Neural crest cell (in vitro differentiated cells): ENCODE measurements at regions not wholly inside any gene's neighbourhood (a gene's known extent, or its start where the extent isn't known, plus 50 kb on each side); places are given as distances from the start of the nearest gene placed in this dataset.

Experiments used
- DNase-seq: peaks from one replicate; pipeline ENCODE4 v3.0.0; 2021; ENCODE audit warnings: low read depth, mixed read lengths, low spot score
- H3K27ac Mint-ChIP-seq: one replicate; pipeline ENCODE4 v1.8.0; 2021; ENCODE audit warnings: mild to moderate bottlenecking, mixed read lengths; ENCODE audit not compliant: unreplicated experiment
- H3K27me3 Mint-ChIP-seq: 2 replicates; pipeline ENCODE4 v1.8.0; 2021; ENCODE audit warnings: low read depth, mild to moderate bottlenecking, mixed read lengths
- H3K36me3 Mint-ChIP-seq: 2 replicates; pipeline ENCODE4 v1.8.0; 2021; ENCODE audit warnings: low read depth, mild to moderate bottlenecking, mixed read lengths
- H3K4me1 Mint-ChIP-seq: 2 replicates; pipeline ENCODE4 v1.8.0; 2021; ENCODE audit warnings: mixed read lengths
- H3K4me3 Mint-ChIP-seq: one replicate; pipeline ENCODE4 v1.8.0; 2021; ENCODE audit warnings: mild to moderate bottlenecking, mixed read lengths
- H3K9me3 Mint-ChIP-seq: 2 replicates; pipeline ENCODE4 v1.8.0; 2021; ENCODE audit warnings: mixed read lengths
- TF ChIP-seq, protein P1 (sequence below): fragments of 200-600 bp; sonication (generic); conservative IDR thresholded peaks from 2 replicates; pipeline ENCODE4 v1.5.0; 2021; ENCODE audit warnings: antibody characterized with exemption, mild to moderate bottlenecking

DNA sequence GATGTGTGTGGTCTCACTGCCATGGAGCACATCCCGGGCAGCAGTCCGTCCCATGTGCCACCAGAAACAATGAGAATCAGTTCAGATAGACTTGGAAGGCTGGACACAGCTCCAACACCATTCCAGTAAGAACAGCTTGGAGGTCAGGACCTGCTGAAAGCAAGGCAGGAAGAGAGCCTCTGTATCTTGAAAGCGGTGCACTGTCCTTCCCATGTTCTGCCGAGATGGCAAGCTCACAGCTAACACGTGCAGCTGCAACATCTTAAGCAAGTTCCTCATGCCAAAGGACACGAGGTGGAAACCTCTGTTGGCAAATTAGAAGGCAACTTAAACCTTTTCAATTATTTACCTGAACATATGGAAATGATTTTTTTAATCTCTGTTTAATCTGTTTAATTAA, 175.4 kb downstream of the DLEU7 start:
- Mint-ChIP-seq H3K4me3 (no peak overlapping the region), H3K9me3 (peaks cover 3% of the 10 kb centered on the region), H3K27me3 (no peaks in the 10 kb centered on the region), H3K27ac (no peak overlapping the region), H3K36me3 (no peaks in the 10 kb centered on the region), H3K4me1 (peaks cover 25% of the 10 kb centered on the region)
- no peak for DNase-seq
- TF ChIP-seq, protein P1, sequence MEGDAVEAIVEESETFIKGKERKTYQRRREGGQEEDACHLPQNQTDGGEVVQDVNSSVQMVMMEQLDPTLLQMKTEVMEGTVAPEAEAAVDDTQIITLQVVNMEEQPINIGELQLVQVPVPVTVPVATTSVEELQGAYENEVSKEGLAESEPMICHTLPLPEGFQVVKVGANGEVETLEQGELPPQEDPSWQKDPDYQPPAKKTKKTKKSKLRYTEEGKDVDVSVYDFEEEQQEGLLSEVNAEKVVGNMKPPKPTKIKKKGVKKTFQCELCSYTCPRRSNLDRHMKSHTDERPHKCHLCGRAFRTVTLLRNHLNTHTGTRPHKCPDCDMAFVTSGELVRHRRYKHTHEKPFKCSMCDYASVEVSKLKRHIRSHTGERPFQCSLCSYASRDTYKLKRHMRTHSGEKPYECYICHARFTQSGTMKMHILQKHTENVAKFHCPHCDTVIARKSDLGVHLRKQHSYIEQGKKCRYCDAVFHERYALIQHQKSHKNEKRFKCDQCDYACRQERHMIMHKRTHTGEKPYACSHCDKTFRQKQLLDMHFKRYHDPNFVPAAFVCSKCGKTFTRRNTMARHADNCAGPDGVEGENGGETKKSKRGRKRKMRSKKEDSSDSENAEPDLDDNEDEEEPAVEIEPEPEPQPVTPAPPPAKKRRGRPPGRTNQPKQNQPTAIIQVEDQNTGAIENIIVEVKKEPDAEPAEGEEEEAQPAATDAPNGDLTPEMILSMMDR = no peak

DNA sequence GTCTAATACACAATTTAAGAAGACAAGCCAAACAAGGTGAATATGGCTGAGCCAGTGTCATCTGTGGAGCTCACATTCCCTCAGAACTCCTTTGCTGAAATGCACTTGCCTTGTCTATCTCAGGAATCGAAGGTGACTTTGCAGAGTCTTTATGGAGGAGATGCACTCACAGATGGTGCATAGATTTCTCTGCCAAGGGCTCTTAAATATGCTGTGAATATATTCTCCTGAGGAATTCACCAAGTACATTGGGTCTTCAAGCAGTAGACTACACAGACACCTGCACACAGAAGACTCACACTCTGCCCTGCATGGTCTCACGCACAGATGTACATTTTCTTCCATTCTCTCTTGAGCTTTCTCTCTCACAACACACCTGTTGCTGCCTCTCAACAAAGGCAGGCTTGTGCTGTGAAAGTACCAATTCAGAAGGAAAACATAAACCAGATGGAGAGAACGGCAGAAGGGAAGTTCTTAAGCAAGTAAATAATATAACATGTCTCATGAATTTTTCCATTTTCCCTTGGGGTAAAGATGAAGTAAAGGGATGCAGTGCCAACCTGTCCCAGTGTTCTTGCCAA, 174.7 kb downstream of the DLEU7 start:
- peaks cover 3% of the 10 kb centered on the region for H3K9me3 Mint-ChIP-seq
- H3K27me3 Mint-ChIP-seq = no peaks in the 10 kb centered on the region
- TF ChIP-seq, protein P1 = no peak
- H3K4me1 Mint-ChIP-seq = peaks cover 31% of the 10 kb centered on the region
- no peaks in the 10 kb centered on the region for H3K36me3 Mint-ChIP-seq
- H3K4me3 Mint-ChIP-seq = no peak overlapping the region
- no peak overlapping the region for H3K27ac Mint-ChIP-seq
- no peak for DNase-seq

DNA sequence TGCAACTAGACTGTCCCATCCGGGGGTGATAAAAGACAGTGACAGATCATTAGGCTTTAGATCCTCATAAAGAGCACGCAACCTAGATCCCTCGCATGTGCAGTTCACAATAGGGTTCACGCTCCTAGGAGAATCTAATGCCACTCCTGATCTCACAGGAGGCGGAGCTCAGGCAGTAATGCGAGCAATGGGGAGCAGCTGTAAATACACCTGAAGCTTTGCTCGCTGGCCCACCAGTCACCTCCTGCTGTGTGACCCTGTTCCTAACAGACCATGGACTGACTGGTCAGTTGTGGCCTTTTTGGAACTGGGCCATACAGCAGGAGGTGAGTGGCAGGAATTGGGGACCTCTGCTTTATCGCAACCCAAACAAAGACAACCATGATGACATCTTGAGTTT, 173.2 kb downstream of the DLEU7 start:
- Mint-ChIP-seq H3K27ac (no peak overlapping the region), H3K4me1 (peaks cover 34% of the 10 kb centered on the region), H3K27me3 (no peaks in the 10 kb centered on the region), H3K9me3 (peaks cover 3% of the 10 kb centered on the region), H3K36me3 (no peaks in the 10 kb centered on the region), H3K4me3 (no peak overlapping the region)
- no peak for DNase-seq
- TF ChIP-seq, protein P1 = no peak

DNA sequence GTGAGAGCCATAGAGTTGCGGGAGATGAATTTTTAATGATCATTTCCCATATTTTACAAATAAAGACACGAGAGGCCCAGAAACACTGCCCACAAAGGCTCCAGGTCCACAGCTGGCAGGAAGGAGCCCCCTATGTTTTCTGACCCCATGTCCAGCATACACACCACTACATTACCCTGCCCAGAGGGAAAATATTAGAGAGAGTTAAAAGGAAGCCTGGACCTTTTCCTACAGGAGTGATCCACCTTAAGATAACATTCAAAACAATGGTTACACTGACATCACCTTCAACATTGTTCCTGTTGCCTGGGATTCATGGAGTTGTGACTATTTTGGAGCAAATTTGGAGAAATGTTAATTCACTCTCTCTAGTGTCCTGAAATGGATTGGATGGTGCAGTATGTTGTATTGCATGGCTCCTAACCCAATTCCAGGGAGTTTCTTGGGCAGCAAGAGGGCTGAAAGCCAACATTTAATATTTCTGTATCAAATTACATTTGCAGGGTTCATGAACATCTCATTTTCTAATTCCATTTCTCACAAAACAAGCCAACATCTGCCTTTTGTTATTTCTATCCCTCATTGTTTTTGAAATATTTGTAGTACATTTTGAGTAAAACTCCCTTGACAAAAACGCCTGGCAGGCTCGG, 172.5 kb downstream of the DLEU7 start:
- TF ChIP-seq, protein P1 = no peak
- no peak overlapping the region for H3K4me3 Mint-ChIP-seq
- H3K4me1 Mint-ChIP-seq = peaks cover 35% of the 10 kb centered on the region
- peaks cover 3% of the 10 kb centered on the region for H3K9me3 Mint-ChIP-seq
- no peaks in the 10 kb centered on the region for H3K36me3 Mint-ChIP-seq
- H3K27ac Mint-ChIP-seq = no peak overlapping the region
- DNase-seq = no peak
- H3K27me3 Mint-ChIP-seq = no peaks in the 10 kb centered on the region

DNA sequence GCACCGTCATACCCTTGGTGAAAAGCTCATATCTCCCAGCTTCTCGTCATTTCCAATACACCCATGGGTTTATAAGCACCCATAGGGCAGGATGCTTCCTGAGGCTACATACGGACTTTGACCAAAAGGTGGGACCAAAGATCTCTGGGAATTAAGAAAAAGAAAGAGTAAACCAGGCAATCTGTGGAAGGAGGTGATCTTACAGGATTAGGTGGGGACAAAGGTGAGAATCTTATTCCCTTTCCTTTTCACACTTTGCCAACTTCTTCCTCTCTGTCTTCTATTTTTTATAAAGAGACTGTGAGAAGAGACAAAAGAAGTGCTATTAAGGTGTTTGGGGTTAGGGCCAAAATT, 172.0 kb downstream of the DLEU7 start:
- peaks cover 3% of the 10 kb centered on the region for H3K9me3 Mint-ChIP-seq
- TF ChIP-seq, protein P1 = no peak
- H3K4me1 Mint-ChIP-seq = peaks cover 40% of the 10 kb centered on the region
- no peak overlapping the region for H3K4me3 Mint-ChIP-seq
- H3K27me3 Mint-ChIP-seq = no peaks in the 10 kb centered on the region
- DNase-seq = no peak
- no peak overlapping the region for H3K27ac Mint-ChIP-seq
- H3K36me3 Mint-ChIP-seq = no peaks in the 10 kb centered on the region
